ENCODE measurements at regions not wholly inside any gene's neighbourhood (a gene's known extent, or its start where the extent isn't known, plus 50 kb on each side); places are given as distances from the start of the nearest gene placed in this dataset.
"Not testable (repeated sequence)": the region's sequence is repeated elsewhere in the genome, so short reads cannot be mapped to it uniquely, and the experiment has no call there.

GRCh38 chr10:29229258-29229705 lies 59.6 kb upstream of the LYZL1 start:
- Histone ChIP-seq H3K27me3 (ENCODE audit: insufficient read depth, low read length) (peaks cover 65% of the 10 kb centered on the region), H3K4me3 (ENCODE audit: low read depth, low read length) (no peak overlapping the region), H3K4me1 (ENCODE audit: control insufficient read depth, insufficient read depth, low read length, unreplicated experiment) (no peaks in the 10 kb centered on the region), H3K27ac (ENCODE audit: low read depth, low read length) (no peak overlapping the region), H3K79me2 (ENCODE audit: control insufficient read depth, insufficient read depth, low read length, unreplicated experiment) (no peaks in the 10 kb centered on the region), H3K36me3 (ENCODE audit: insufficient read depth, low read length) (no peaks in the 10 kb centered on the region), H2AFZ (ENCODE audit: low read length, unreplicated experiment) (no peak overlapping the region)

- H3K27me3 ChIP-seq (ENCODE audit: insufficient read depth, low read length); H3K4me1 ChIP-seq (ENCODE audit: control insufficient read depth, insufficient read depth, low read length, unreplicated experiment); H3K27ac ChIP-seq (ENCODE audit: low read depth, low read length); H3K79me2 ChIP-seq (ENCODE audit: control insufficient read depth, insufficient read depth, low read length, unreplicated experiment); H3K4me3 ChIP-seq (ENCODE audit: low read depth, low read length); H2AFZ ChIP-seq (ENCODE audit: low read length, unreplicated experiment); H3K36me3 ChIP-seq (ENCODE audit: insufficient read depth, low read length): not testable (repeated sequence)
Observed at GRCh38 chr10:29236910-29237309, 52.0 kb upstream of the LYZL1 start.

- Histone ChIP-seq H3K4me3 (ENCODE audit: low read depth, low read length) (no peak overlapping the region), H3K79me2 (ENCODE audit: control insufficient read depth, insufficient read depth, low read length, unreplicated experiment) (no peaks in the 10 kb centered on the region), H3K27me3 (ENCODE audit: insufficient read depth, low read length) (no peaks in the 10 kb centered on the region), H3K27ac (ENCODE audit: low read depth, low read length) (no peak overlapping the region), H3K4me1 (ENCODE audit: control insufficient read depth, insufficient read depth, low read length, unreplicated experiment) (no peaks in the 10 kb centered on the region), H2AFZ (ENCODE audit: low read length, unreplicated experiment) (no peak overlapping the region), H3K36me3 (ENCODE audit: insufficient read depth, low read length) (no peaks in the 10 kb centered on the region)
Observed at GRCh38 chr10:29237786-29238185, 51.1 kb upstream of the LYZL1 start.

- Histone ChIP-seq H3K36me3 (ENCODE audit: insufficient read depth, low read length) (no peaks in the 10 kb centered on the region), H2AFZ (ENCODE audit: low read length, unreplicated experiment) (no peak overlapping the region), H3K4me3 (ENCODE audit: low read depth, low read length) (no peak overlapping the region), H3K27ac (ENCODE audit: low read depth, low read length) (no peak overlapping the region), H3K79me2 (ENCODE audit: control insufficient read depth, insufficient read depth, low read length, unreplicated experiment) (no peaks in the 10 kb centered on the region), H3K27me3 (ENCODE audit: insufficient read depth, low read length) (no peaks in the 10 kb centered on the region), H3K4me1 (ENCODE audit: control insufficient read depth, insufficient read depth, low read length, unreplicated experiment) (no peaks in the 10 kb centered on the region)
Observed at GRCh38 chr10:29238523-29239135, 50.2 kb upstream of the LYZL1 start.

Data from ACC112 (cell line).